ENCODE measurements at regions not wholly inside any gene's neighbourhood (a gene's known extent, or its start where the extent isn't known, plus 50 kb on each side); places are given as distances from the start of the nearest gene placed in this dataset.

DNA sequence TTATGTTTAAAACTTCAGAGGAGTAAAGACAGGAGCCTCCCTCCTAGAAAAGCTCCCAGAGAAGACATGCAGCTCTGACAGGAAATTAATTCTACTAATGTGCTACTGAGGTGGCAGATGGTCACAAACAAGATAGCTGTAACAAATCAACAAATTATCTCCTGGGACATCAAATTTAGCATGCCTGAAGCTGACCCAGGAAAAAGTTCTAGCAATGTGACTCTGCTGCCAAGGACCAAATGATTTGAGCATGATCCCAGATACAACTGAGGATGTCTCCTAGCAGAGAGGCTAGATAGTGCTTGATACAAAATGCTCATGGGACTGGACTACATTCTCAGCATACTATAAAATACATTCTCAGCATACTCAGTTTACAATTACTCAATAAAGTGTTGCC, 413.5 kb upstream of the SMC2 start:
- TF ChIP-seq CTCF (conservative IDR thresholded peaks at IDR 0.05; ENCODE audit: low read depth in 2 of 2): no peak
- no peak for TF ChIP-seq EZH2 (IDR thresholded peaks at IDR 0.05; ENCODE audit: low read depth, unreplicated experiment)
